Spleen (tissue), 11 donors: ENCODE measurements at regions not wholly inside any gene's neighbourhood (a gene's known extent, or its start where the extent isn't known, plus 50 kb on each side); places are given as distances from the start of the nearest gene placed in this dataset.

Experiments used
- DNase-seq: peaks from one replicate; pipeline ENCODE4 v3.0.0-alpha.2; 2020
- H3K27ac ChIP-seq, 8 donors: fragments of 200-600 bp; sonication (generic) in 7 of 8; 1 replicate in 4 of 8; 2 replicates in 4 of 8; pipeline versions ENCODE4 v1.5.0 to v1.8.0; 2016 to 2021; ENCODE audit warnings: inconsistent platforms in 4 of 8, mild to moderate bottlenecking in 4 of 8, moderate library complexity in 1 of 8
- H3K27me3 ChIP-seq, 7 donors: fragments of 200-600 bp; sonication (generic) in 6 of 7; replicated peaks in 1 of 7; 1 replicate in 4 of 7; 2 replicates in 3 of 7; pipeline versions ENCODE4 v1.5.0 to v1.8.0; 2016 to 2021; ENCODE audit warnings: inconsistent platforms in 3 of 7, mild to moderate bottlenecking in 1 of 7
- H3K36me3 ChIP-seq, 6 donors: fragments of 200-600 bp; sonication (generic) in 5 of 6; 1 replicate in 4 of 6; 2 replicates in 2 of 6; pipeline versions ENCODE4 v1.5.0 to v1.8.0; 2016 to 2021; ENCODE audit warnings: inconsistent platforms in 2 of 6
- H3K4me1 ChIP-seq, 6 donors: fragments of 200-600 bp; sonication (generic) in 5 of 6; 1 replicate in 3 of 6; 2 replicates in 3 of 6; pipeline versions ENCODE4 v1.5.0 to v1.8.0; 2016 to 2021; ENCODE audit warnings: inconsistent platforms in 3 of 6
- H3K4me3 ChIP-seq, 8 donors: fragments of 200-600 bp; sonication (generic) in 7 of 8; 1 replicate in 4 of 8; 2 replicates in 4 of 8; pipeline versions ENCODE4 v1.5.0 to v1.8.0; 2016 to 2021; ENCODE audit warnings: inconsistent platforms in 4 of 8, mild to moderate bottlenecking in 4 of 8, moderate library complexity in 2 of 8
- H3K9me3 ChIP-seq, 8 donors: fragments of 200-600 bp; sonication (generic) in 7 of 8; 1 replicate in 4 of 8; 2 replicates in 4 of 8; pipeline versions ENCODE4 v1.5.0 to v1.8.0; 2016 to 2021; ENCODE audit warnings: inconsistent platforms in 4 of 8
- POLR2A ChIP-seq, 3 donors: fragments of 450-650 bp; IDR thresholded peaks; one replicate each; pipeline ENCODE4 v1.5.1; 2017; ENCODE audit warnings: antibody characterized with exemption in 3 of 3, mild to moderate bottlenecking in 1 of 3
- POLR2AphosphoS5 ChIP-seq, 3 donors: sonication (generic); formaldehyde crosslinking; IDR thresholded peaks; one replicate each; pipeline ENCODE4 v1.5.1; 2017; ENCODE audit warnings: antibody characterized with exemption in 3 of 3
- WGBS, 5 donors: extraction: QIAGEN DNeasy Blood & Tissue Kit in 3 of 5; methylation state at CpG; one replicate each; pipeline versions ENCODE4 v1.1.5 to v1.1.7; 2013 to 2018; 5-methylcytosine and 5-hydroxymethylcytosine counted together
- intact Hi-C: fragments of 100-400 bp; cut with DNase I; formaldehyde crosslinking; loops from one replicate; pipeline ENCODE4 v1.15.0; 2023; ENCODE audit warnings: low total_unique reads
- TF ChIP-seq, protein P1 (sequence below), 11 experiments: fragments of 200-600 bp in 7 of 11; fragments of 450-650 bp in 4 of 11; sonication (generic) in 4 of 11; IDR thresholded peaks in 8 of 11; conservative IDR thresholded peaks in 3 of 11; 1 replicate in 7 of 11; 2 replicates in 4 of 11; pipeline versions ENCODE4 v1.4.0 to v1.8.0; 2016 to 2021; ENCODE audit warnings: antibody characterized with exemption in 11 of 11, inconsistent platforms in 4 of 11, mild to moderate bottlenecking in 1 of 11
- donor health status: healthy with polysubstance abuse.
- donor health status: DM: no; HTN: no; CAD: no; lungs with moderate emphysema.
- donor health status: DM: no; HTN: no; CAD: no.
- donor health status: Bipolar disorder and iron deficiency.
- donor health status: healthy.
- donor health status: DM: no; HTN: no; CAD: no.
- donor health status: DM: yes; HTN: yes; CAD: no.

DNA sequence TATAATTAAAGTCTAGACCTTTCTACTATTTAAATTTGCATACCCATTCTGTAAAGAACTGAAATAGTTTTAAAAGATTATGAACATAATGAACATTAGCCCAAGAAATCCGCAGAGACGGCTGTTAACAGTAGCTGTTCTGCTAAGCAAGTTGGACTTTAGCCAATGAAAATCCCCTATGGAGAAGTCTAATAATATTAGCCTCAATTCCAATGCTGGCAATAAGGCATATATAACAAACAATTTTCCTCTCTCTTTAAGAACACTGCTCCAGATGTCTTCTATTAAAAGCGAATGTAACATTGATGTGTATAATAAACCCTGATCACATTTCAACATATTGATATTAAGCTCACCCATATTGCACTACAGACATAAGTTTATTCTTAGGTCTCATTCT lies 221.3 kb upstream of the KCTD3 start:
- no peak overlapping the region for H3K27ac ChIP-seq
- no peak overlapping the region for H3K4me3 ChIP-seq
- no peaks in the 10 kb centered on the region for H3K36me3 ChIP-seq
- no peaks in the 10 kb centered on the region for H3K4me1 ChIP-seq
- TF ChIP-seq POLR2AphosphoS5 (IDR thresholded peaks at IDR 0.05): no peak
- TF ChIP-seq, protein P1, sequence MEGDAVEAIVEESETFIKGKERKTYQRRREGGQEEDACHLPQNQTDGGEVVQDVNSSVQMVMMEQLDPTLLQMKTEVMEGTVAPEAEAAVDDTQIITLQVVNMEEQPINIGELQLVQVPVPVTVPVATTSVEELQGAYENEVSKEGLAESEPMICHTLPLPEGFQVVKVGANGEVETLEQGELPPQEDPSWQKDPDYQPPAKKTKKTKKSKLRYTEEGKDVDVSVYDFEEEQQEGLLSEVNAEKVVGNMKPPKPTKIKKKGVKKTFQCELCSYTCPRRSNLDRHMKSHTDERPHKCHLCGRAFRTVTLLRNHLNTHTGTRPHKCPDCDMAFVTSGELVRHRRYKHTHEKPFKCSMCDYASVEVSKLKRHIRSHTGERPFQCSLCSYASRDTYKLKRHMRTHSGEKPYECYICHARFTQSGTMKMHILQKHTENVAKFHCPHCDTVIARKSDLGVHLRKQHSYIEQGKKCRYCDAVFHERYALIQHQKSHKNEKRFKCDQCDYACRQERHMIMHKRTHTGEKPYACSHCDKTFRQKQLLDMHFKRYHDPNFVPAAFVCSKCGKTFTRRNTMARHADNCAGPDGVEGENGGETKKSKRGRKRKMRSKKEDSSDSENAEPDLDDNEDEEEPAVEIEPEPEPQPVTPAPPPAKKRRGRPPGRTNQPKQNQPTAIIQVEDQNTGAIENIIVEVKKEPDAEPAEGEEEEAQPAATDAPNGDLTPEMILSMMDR (IDR thresholded peaks at IDR 0.05 in 8 of 11, conservative IDR thresholded peaks at IDR 0.05 in 3 of 11): no peak
- DNase-seq: no peak
- H3K27me3 ChIP-seq: no peaks in the 10 kb centered on the region
- intact Hi-C loops: loop anchor here (10.0 kb wide), 1 partner anchor 159 kb away; no protein-coding TSS in a partner anchor
- WGBS, 5 donors: 60 to 78% (median 70%) methylated on average over 3 of the region's 3 CpGs
- no peaks in the 10 kb centered on the region for H3K9me3 ChIP-seq

DNA sequence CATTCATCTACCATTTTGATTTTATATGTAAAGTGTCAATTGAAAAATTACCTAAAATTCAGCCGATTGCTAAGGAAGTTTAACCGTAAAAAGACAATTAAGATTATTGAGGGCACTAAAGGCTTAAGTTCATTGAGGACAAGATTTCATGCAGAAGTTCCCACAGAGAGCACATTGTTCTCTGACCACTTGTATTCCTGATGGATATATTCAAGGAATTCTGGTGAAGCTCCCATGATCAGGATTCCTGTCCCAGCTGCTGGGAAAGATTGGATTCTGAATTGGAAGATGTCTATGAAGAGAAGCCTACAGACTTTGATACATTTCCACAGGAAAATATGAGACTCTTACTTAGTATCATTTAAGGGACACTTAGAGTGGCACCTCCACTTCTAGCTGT lies 209.2 kb upstream of the KCTD3 start:
- H3K36me3 ChIP-seq: no peaks in the 10 kb centered on the region
- no peak overlapping the region for H3K27ac ChIP-seq
- DNase-seq: no peak
- WGBS, 5 donors: 85 to 98% (median 93%) methylated on average over 2 of the region's 2 CpGs
- intact Hi-C loops: no loop called here
- TF ChIP-seq, protein P1 (IDR thresholded peaks at IDR 0.05 in 8 of 11, conservative IDR thresholded peaks at IDR 0.05 in 3 of 11): no peak
- TF ChIP-seq POLR2AphosphoS5 (IDR thresholded peaks at IDR 0.05): no peak
- TF ChIP-seq POLR2A (IDR thresholded peaks at IDR 0.05): no peak
- H3K27me3 ChIP-seq: no peaks in the 10 kb centered on the region
- H3K4me1 ChIP-seq: no peaks in the 10 kb centered on the region
- H3K9me3 ChIP-seq: no peaks in the 10 kb centered on the region
- H3K4me3 ChIP-seq: no peak overlapping the region

DNA sequence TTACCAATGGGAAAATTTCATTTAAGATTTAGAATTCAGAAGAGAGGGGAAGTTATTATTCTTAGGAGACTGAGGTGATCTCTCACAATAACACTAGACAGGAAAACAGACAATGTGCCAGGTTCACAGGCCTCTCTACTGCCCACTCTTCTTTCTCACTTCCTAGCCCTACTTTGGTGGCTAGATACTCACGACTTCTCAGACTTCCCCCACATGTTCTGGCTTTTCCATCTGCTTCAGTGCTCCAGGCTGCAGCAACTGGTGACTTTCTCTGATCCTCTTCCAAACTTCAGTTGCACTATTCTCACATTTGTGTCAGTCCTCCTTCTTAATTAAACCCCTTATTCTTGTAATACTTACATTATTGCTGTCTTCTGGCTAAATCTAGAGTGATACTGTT lies 208.7 kb upstream of the KCTD3 start:
- Histone ChIP-seq H3K27me3 (no peaks in the 10 kb centered on the region), H3K36me3 (no peaks in the 10 kb centered on the region), H3K9me3 (no peaks in the 10 kb centered on the region), H3K27ac (no peak overlapping the region), H3K4me1 (no peaks in the 10 kb centered on the region), H3K4me3 (no peak overlapping the region)
- TF ChIP-seq POLR2A (IDR thresholded peaks at IDR 0.05): no peak
- TF ChIP-seq, protein P1 (IDR thresholded peaks at IDR 0.05 in 8 of 11, conservative IDR thresholded peaks at IDR 0.05 in 3 of 11): no peak
- TF ChIP-seq POLR2AphosphoS5 (IDR thresholded peaks at IDR 0.05): no peak
- intact Hi-C loops: no loop called here
- no peak for DNase-seq
- WGBS, 5 donors: 34 to 52% (median 39%) methylated on average over 1 of the region's 1 CpG

DNA sequence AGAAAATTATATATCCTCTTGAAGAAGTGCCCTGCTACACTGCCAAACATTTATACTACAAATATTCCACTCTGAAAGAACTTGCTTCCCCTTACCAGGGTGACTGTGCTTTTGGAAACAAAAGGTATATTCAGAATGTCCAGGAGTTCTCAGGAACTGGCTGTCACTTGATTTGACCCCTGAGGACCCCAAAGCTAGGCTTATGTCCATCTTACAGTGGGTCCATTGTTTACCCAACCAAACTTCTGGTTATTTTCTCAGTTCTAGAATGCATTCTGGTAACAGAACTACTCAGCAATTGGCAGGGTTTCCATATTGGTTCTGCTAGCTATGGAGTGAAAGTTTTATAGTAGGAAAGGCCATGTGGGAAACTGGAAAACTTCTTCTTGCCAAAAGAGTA lies 207.1 kb upstream of the KCTD3 start:
- H3K4me1 ChIP-seq: no peaks in the 10 kb centered on the region
- TF ChIP-seq POLR2AphosphoS5 (IDR thresholded peaks at IDR 0.05) (no peak), POLR2A (IDR thresholded peaks at IDR 0.05) (no peak)
- TF ChIP-seq, protein P1 (IDR thresholded peaks at IDR 0.05 in 8 of 11, conservative IDR thresholded peaks at IDR 0.05 in 3 of 11): no peak
- peaks cover 0 to 12% (median 0%) of the 10 kb centered on the region in 8 donors for H3K9me3 ChIP-seq
- H3K27ac ChIP-seq: no peak overlapping the region
- no peak overlapping the region for H3K4me3 ChIP-seq
- DNase-seq: no peak
- H3K36me3 ChIP-seq: no peaks in the 10 kb centered on the region
- no peaks in the 10 kb centered on the region for H3K27me3 ChIP-seq
- intact Hi-C loops: no loop called here
